Sigmoid colon (tissue), 6 donors: ENCODE measurements at regions not wholly inside any gene's neighbourhood (a gene's known extent, or its start where the extent isn't known, plus 50 kb on each side); places are given as distances from the start of the nearest gene placed in this dataset.

ENCODE experiments used
- DNase-seq: peaks from one replicate; pipeline ENCODE4 v3.0.0-alpha.2; 2019
- H3K27ac ChIP-seq, 4 donors: fragments of 200-600 bp; sonication (generic); one replicate each; pipeline ENCODE4 v1.5.1; 2016 to 2019; ENCODE audit warnings: mild to moderate bottlenecking in 1 of 4
- H3K27me3 ChIP-seq, 3 donors: fragments of 200-600 bp; sonication (generic); one replicate each; pipeline ENCODE4 v1.5.1; 2019; ENCODE audit warnings: mild to moderate bottlenecking in 1 of 3
- H3K36me3 ChIP-seq, 4 donors: fragments of 200-600 bp; sonication (generic); one replicate each; pipeline ENCODE4 v1.5.1; 2016 to 2019
- H3K4me1 ChIP-seq, 4 donors: fragments of 200-600 bp; sonication (generic); one replicate each; pipeline ENCODE4 v1.5.1; 2017 to 2019
- H3K4me3 ChIP-seq, 4 donors: fragments of 200-600 bp; sonication (generic); one replicate each; pipeline ENCODE4 v1.5.1; 2017 to 2019; ENCODE audit warnings: mild to moderate bottlenecking in 2 of 4, moderate library complexity in 1 of 4
- H3K9me3 ChIP-seq, 4 donors: fragments of 200-600 bp in 3 of 4; sonication (generic) in 3 of 4; one replicate each; pipeline versions ENCODE4 v1.5.1 to v1.6.1; 2013 to 2019
- CTCF ChIP-seq, 4 experiments: fragments of 450-650 bp in 3 of 4; fragments of 200-600 bp in 1 of 4; IDR thresholded peaks; one replicate each; pipeline ENCODE4 v1.5.1; 2016 to 2019; ENCODE audit warnings: antibody characterized with exemption in 4 of 4, mild to moderate bottlenecking in 3 of 4, moderate library complexity in 2 of 4
- EP300 ChIP-seq, 4 donors: sonication (generic); formaldehyde crosslinking; IDR thresholded peaks; one replicate each; pipeline ENCODE4 v1.6.1; 2017; ENCODE audit warnings: antibody characterized with exemption in 4 of 4
- POLR2A ChIP-seq, 2 donors: fragments of 450-650 bp; IDR thresholded peaks; one replicate each; pipeline ENCODE4 v1.6.1; 2016; ENCODE audit warnings: antibody characterized with exemption in 2 of 2, mild to moderate bottlenecking in 2 of 2, moderate library complexity in 2 of 2
- POLR2AphosphoS5 ChIP-seq, 4 donors: sonication (generic); formaldehyde crosslinking; IDR thresholded peaks; one replicate each; pipeline ENCODE4 v1.6.1; 2017; ENCODE audit warnings: antibody characterized with exemption in 4 of 4
- WGBS, 2 donors: extraction: QIAGEN DNeasy Blood & Tissue Kit; methylation state at CpG; one replicate each; pipeline ENCODE4 v1.1.7; 2013; 5-methylcytosine and 5-hydroxymethylcytosine counted together
- intact Hi-C: fragments of 100-400 bp; cut with DNase I; formaldehyde crosslinking; loops from one replicate; pipeline ENCODE4 v1.15.1; 2023
- donor health status: healthy with polysubstance abuse.
- donor health status: healthy.

- no peaks in the 10 kb centered on the region for H3K4me1 ChIP-seq
- H3K27ac ChIP-seq, result no peak overlapping the region
- peak; percentile 35 for DNase-seq
- no peaks in the 10 kb centered on the region for H3K9me3 ChIP-seq
- H3K27me3 ChIP-seq, result peaks cover 0 to 47% (median 0%) of the 10 kb centered on the region in 3 donors
- no peak overlapping the region for H3K4me3 ChIP-seq
- 73 to 81% methylated on average over 25 of the region's 25 CpGs for WGBS, 2 donors
- TF ChIP-seq CTCF (IDR thresholded peaks at IDR 0.05) (no peak), POLR2A (IDR thresholded peaks at IDR 0.05) (no peak), POLR2AphosphoS5 (IDR thresholded peaks at IDR 0.05) (no peak), EP300 (IDR thresholded peaks at IDR 0.05) (no peak)
- H3K36me3 ChIP-seq, result no peaks in the 10 kb centered on the region
- intact Hi-C loops, result no loop called here
These were observed 54.6 kb upstream of the ACTRT2 start for GRCh38 chr1:2966449-2967328.

- WGBS, 2 donors, result 89 to 90% methylated on average over 15 of the region's 15 CpGs
- Histone ChIP-seq H3K4me3 (no peak overlapping the region), H3K36me3 (no peaks in the 10 kb centered on the region), H3K9me3 (no peaks in the 10 kb centered on the region), H3K27ac (no peak overlapping the region), H3K4me1 (no peaks in the 10 kb centered on the region), H3K27me3 (peaks cover 0 to 53% (median under 1%) of the 10 kb centered on the region in 3 donors)
- intact Hi-C loops, result no loop called here
- DNase-seq, result peak; percentile 60
- TF ChIP-seq CTCF (IDR thresholded peaks at IDR 0.05) (no peak), POLR2AphosphoS5 (IDR thresholded peaks at IDR 0.05) (no peak), POLR2A (IDR thresholded peaks at IDR 0.05) (no peak), EP300 (IDR thresholded peaks at IDR 0.05) (no peak)
These were observed 53.9 kb upstream of the ACTRT2 start for GRCh38 chr1:2967329-2967725.

- no peaks in the 10 kb centered on the region for H3K4me1 ChIP-seq
- peak; percentile 49 for DNase-seq
These were observed 53.4 kb upstream of the ACTRT2 start for GRCh38 chr1:2967881-2968280.

GRCh38 chr1:2968471-2968881 is 52.8 kb upstream of the ACTRT2 start:
- H3K27me3 ChIP-seq, result peaks cover 0 to 53% (median 10%) of the 10 kb centered on the region in 3 donors
- no peaks in the 10 kb centered on the region for H3K4me1 ChIP-seq
- peak overlapping the region in 2 of 4 donors; percentile 49 to 61 for H3K27ac ChIP-seq
- WGBS, 2 donors, result 9 to 50% methylated on average over 25 of the region's 25 CpGs
- H3K9me3 ChIP-seq, result no peaks in the 10 kb centered on the region
- H3K36me3 ChIP-seq, result no peaks in the 10 kb centered on the region
- intact Hi-C loops, result no loop called here
- TF ChIP-seq CTCF (IDR thresholded peaks at IDR 0.05), result no peak
- peak in 1 of 4 donors; percentile 10 for TF ChIP-seq POLR2AphosphoS5 (IDR thresholded peaks at IDR 0.05)
- no peak overlapping the region for H3K4me3 ChIP-seq
- peak; percentile 65 for DNase-seq

More at GRCh38 chr1:2967881-2968280, 53.4 kb upstream of the ACTRT2 start:
- no peaks in the 10 kb centered on the region for H3K9me3 ChIP-seq
- no peak overlapping the region for H3K4me3 ChIP-seq
- no peaks in the 10 kb centered on the region for H3K36me3 ChIP-seq
- intact Hi-C loops, result no loop called here
- peaks cover 0 to 53% (median 6%) of the 10 kb centered on the region in 3 donors for H3K27me3 ChIP-seq
- TF ChIP-seq POLR2A (IDR thresholded peaks at IDR 0.05) (no peak), POLR2AphosphoS5 (IDR thresholded peaks at IDR 0.05) (no peak), EP300 (IDR thresholded peaks at IDR 0.05) (no peak), CTCF (IDR thresholded peaks at IDR 0.05) (no peak)
- WGBS, 2 donors, result 57 to 71% methylated on average over 10 of the region's 10 CpGs
- H3K27ac ChIP-seq, result peak overlapping the region in 2 of 4 donors; percentile 34 to 47
